ENCODE measurements at regions not wholly inside any gene's neighbourhood (a gene's known extent, or its start where the extent isn't known, plus 50 kb on each side); places are given as distances from the start of the nearest gene placed in this dataset.

GRCh38 chr10:71069909-71070666 is 142.3 kb upstream of the UNC5B start:
- no peak for DNase-seq (ENCODE audit: low read depth)

- no peak for DNase-seq (ENCODE audit: low read depth)
Measured at GRCh38 chr10:71070741-71071140, 141.6 kb upstream of the UNC5B start.

- DNase-seq (ENCODE audit: low read depth): no peak
Measured at GRCh38 chr10:71072131-71072822, 140.1 kb upstream of the UNC5B start.

GRCh38 chr10:71072823-71073210 is 139.6 kb upstream of the UNC5B start:
- no peak for DNase-seq (ENCODE audit: low read depth)

GRCh38 chr10:71073451-71074175 is 138.8 kb upstream of the UNC5B start:
- no peak for DNase-seq (ENCODE audit: low read depth)

GRCh38 chr10:71074176-71074755 is 138.1 kb upstream of the UNC5B start:
- DNase-seq (ENCODE audit: low read depth): no peak

- no peak for DNase-seq (ENCODE audit: low read depth)
Measured at GRCh38 chr10:71075086-71075758, 137.1 kb upstream of the UNC5B start.

GRCh38 chr10:71075759-71076472 is 136.5 kb upstream of the UNC5B start:
- DNase-seq (ENCODE audit: low read depth): no peak

GRCh38 chr10:71076473-71077142 is 135.8 kb upstream of the UNC5B start:
- DNase-seq (ENCODE audit: low read depth): no peak

- no peak for DNase-seq (ENCODE audit: low read depth)
Measured at GRCh38 chr10:71077143-71077581, 135.2 kb upstream of the UNC5B start.

GRCh38 chr10:71077796-71078453 is 134.4 kb upstream of the UNC5B start:
- no peak for DNase-seq (ENCODE audit: low read depth)

- no peak for DNase-seq (ENCODE audit: low read depth)
Measured at GRCh38 chr10:71078454-71079145, 133.8 kb upstream of the UNC5B start.

GRCh38 chr10:71079761-71080380 is 132.5 kb upstream of the UNC5B start:
- DNase-seq (ENCODE audit: low read depth): no peak

GRCh38 chr10:71080381-71081228 is 131.8 kb upstream of the UNC5B start:
- DNase-seq (ENCODE audit: low read depth): no peak

GRCh38 chr10:71081229-71081560 is 131.2 kb upstream of the UNC5B start:
- no peak for DNase-seq (ENCODE audit: low read depth)

- DNase-seq (ENCODE audit: low read depth): no peak
Measured at GRCh38 chr10:71081912-71082311, 130.5 kb upstream of the UNC5B start.

- DNase-seq (ENCODE audit: low read depth): no peak
Measured at GRCh38 chr10:71082960-71083715, 129.2 kb upstream of the UNC5B start.

GRCh38 chr10:71083716-71083975 is 128.7 kb upstream of the UNC5B start:
- no peak for DNase-seq (ENCODE audit: low read depth)

Measured in fibroblast of the conjunctiva (primary cell).